PC-9 (cell line): ENCODE measurements at regions not wholly inside any gene's neighbourhood (a gene's known extent, or its start where the extent isn't known, plus 50 kb on each side); places are given as distances from the start of the nearest gene placed in this dataset.

ENCODE experiments used
- BruUV-seq: library from RNA; stranded (reverse); fragments of 400-500 nt; replicated peaks from 2 replicates; lab custom pipeline; 2021; lab: Mats Ljungman, UMichigan
- CTCF ChIA-PET: fragments of 300-600 bp; sonication (Branson Sonifier 250); formaldehyde crosslinking; loops from one replicate; lab custom pipeline; 2022; ENCODE audit warnings: antibody characterized with exemption; lab: Charles Lee
- POLR2A ChIA-PET: fragments of 300-600 bp; sonication (Branson Sonifier 250); formaldehyde crosslinking; loops from one replicate; lab custom pipeline; 2022; ENCODE audit warnings: antibody characterized with exemption; ENCODE audit not compliant: unreplicated experiment; lab: Charles Lee
- DNase-seq, 2 experiments: peaks; one replicate each; pipeline versions ENCODE4 v3.0.0 to v3.0.0-alpha.2; 2015 to 2022; ENCODE audit warnings: mixed read lengths in 1 of 2
- H2AFZ ChIP-seq: fragments of 200-600 bp; sonication (generic); 2 replicates; pipeline ENCODE4 v1.8.1; 2017; ENCODE audit warnings: antibody characterized with exemption
- H3F3A ChIP-seq: fragments of 200-600 bp; sonication (generic); 2 replicates; pipeline ENCODE4 v1.8.1; 2017; ENCODE audit warnings: antibody characterized with exemption, mild to moderate bottlenecking, low read depth; ENCODE audit not compliant: insufficient read depth
- H3K27ac ChIP-seq: fragments of 200-600 bp; sonication (generic); 2 replicates; pipeline ENCODE4 v1.6.1; 2016; ENCODE audit warnings: mixed run types
- H3K27me3 ChIP-seq: fragments of 200-600 bp; sonication (generic); 2 replicates; pipeline ENCODE4 v1.6.1; 2016; ENCODE audit warnings: low read depth, mixed run types; ENCODE audit not compliant: insufficient read depth
- H3K36me3 ChIP-seq: fragments of 200-600 bp; sonication (generic); 2 replicates; pipeline ENCODE4 v1.6.1; 2016; ENCODE audit warnings: low read depth, mixed run types
- H3K4me1 ChIP-seq: fragments of 200-600 bp; sonication (generic); replicated peaks from 2 replicates; pipeline ENCODE4 v1.6.1; 2016; ENCODE audit warnings: mixed run types; ENCODE audit not compliant: insufficient read depth
- H3K4me2 ChIP-seq: fragments of 200-600 bp; sonication (generic); 2 replicates; pipeline ENCODE4 v1.6.1; 2017; ENCODE audit warnings: mixed run types
- H3K4me3 ChIP-seq: fragments of 200-600 bp; sonication (generic); 2 replicates; pipeline ENCODE4 v1.6.1; 2016; ENCODE audit warnings: mixed run types
- H3K79me2 ChIP-seq: fragments of 200-600 bp; sonication (generic); 2 replicates; pipeline ENCODE4 v1.6.1; 2017; ENCODE audit warnings: low read depth, mixed run types
- H3K9me2 ChIP-seq: fragments of 200-600 bp; sonication (generic); 2 replicates; pipeline ENCODE4 v1.8.1; 2017; ENCODE audit warnings: mild to moderate bottlenecking; ENCODE audit not compliant: insufficient read depth
- H3K9me3 ChIP-seq: fragments of 200-600 bp; sonication (generic); 2 replicates; pipeline ENCODE4 v1.8.1; 2016; ENCODE audit warnings: low read depth; ENCODE audit not compliant: insufficient read depth
- H4K20me1 ChIP-seq: fragments of 200-600 bp; sonication (generic); 2 replicates; pipeline ENCODE4 v1.8.1; 2017; ENCODE audit not compliant: insufficient read depth
- EZH2 ChIP-seq: fragments of 200-600 bp; sonication (generic); IDR thresholded peaks from 2 replicates; pipeline ENCODE4 v1.8.0; 2017; ENCODE audit warnings: antibody characterized with exemption, low read depth
- intact Hi-C: fragments of 100-400 bp; cut with micrococcal nuclease; formaldehyde crosslinking; loops from one replicate; pipeline ENCODE4 v1.10.0; 2022; ENCODE audit not compliant: unreplicated experiment
- TF ChIP-seq, protein P1 (sequence below): fragments of 200-600 bp; sonication (generic); conservative IDR thresholded peaks from 2 replicates; pipeline ENCODE4 v1.6.1; 2017; ENCODE audit warnings: mixed run types, antibody characterized with exemption, mild to moderate bottlenecking, moderate library complexity

DNA sequence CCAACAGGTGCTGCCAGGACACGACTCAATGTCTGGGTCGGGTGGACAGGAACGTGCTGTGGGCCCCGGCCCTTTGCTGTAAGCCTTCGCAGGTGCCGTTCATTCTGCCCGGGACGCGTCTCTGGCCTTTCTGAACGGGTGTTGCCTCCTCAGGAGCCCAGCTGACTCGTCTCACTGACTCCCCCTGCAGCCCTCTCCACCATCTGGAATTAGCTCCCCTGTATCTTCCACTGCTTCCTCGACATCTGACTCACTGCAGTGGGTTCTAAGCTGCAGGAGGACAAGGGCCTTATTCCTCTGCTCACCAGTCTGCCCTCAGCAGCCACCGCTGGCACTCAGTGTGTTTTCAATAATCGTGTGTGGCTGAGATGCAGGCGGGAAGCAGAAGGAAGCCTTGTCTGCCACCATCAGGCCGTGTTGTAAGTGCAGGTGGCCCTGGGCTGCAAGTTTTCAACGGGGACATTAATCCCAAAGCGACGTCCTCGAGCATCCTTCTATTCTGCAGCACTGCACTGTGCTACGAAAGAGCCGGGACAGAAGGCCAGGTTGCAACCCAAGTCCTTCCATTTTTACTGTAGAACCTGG is 256.2 kb downstream of the FOXL1 start:
- BruUV-seq: no TSS peak
- H3K9me3 ChIP-seq: no peaks in the 10 kb centered on the region
- ChIA-PET CTCF (interaction anchor here (0.5 kb wide), 1 partner anchor 196 kb away, joined by 5 read pairs; no protein-coding TSS in a partner anchor), POLR2A (no interaction called here)
- H4K20me1 ChIP-seq: no peaks in the 10 kb centered on the region
- H3K9me2 ChIP-seq: no peaks in the 10 kb centered on the region
- H3K27me3 ChIP-seq: peaks cover 97% of the 10 kb centered on the region
- no peaks in the 10 kb centered on the region for H3K79me2 ChIP-seq
- no peaks in the 10 kb centered on the region for H3K4me1 ChIP-seq
- TF ChIP-seq EZH2: no peak
- H2AFZ ChIP-seq: no peak overlapping the region
- H3K27ac ChIP-seq: no peak overlapping the region
- no peaks in the 10 kb centered on the region for H3F3A ChIP-seq
- no peak overlapping the region for H3K4me3 ChIP-seq
- no peak for DNase-seq
- H3K4me2 ChIP-seq: no peak overlapping the region
- intact Hi-C loops: no loop called here
- no peaks in the 10 kb centered on the region for H3K36me3 ChIP-seq

DNA sequence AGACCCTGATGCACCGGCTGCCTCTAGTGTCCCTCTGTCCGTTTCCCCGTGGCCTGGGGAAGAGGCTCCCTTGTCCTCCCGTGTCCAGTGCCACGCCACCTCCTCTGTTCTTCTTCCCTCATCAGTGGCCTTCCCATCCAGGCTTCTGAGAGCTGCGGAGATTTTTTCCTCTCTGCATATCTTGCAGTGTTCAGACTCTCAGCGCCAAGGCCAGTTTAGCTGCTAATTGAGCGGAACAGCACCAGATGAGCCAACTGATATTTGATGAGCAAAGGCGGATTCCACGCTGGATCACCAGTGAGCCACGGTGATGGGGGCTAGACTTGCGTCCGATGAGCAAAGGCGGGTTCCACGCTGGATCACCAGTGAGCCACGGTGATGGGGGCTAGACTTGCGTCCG is 257.6 kb downstream of the FOXL1 start:
- no peaks in the 10 kb centered on the region for H3K9me3 ChIP-seq
- H3K79me2 ChIP-seq: no peaks in the 10 kb centered on the region
- H3K4me3 ChIP-seq: no peak overlapping the region
- no peaks in the 10 kb centered on the region for H4K20me1 ChIP-seq
- no peak overlapping the region for H3K4me2 ChIP-seq
- H3K27ac ChIP-seq: no peak overlapping the region
- peaks cover 90% of the 10 kb centered on the region for H3K27me3 ChIP-seq
- no peaks in the 10 kb centered on the region for H3K36me3 ChIP-seq
- no peaks in the 10 kb centered on the region for H3F3A ChIP-seq
- POLR2A ChIA-PET: no interaction called here
- no TSS peak for BruUV-seq
- intact Hi-C loops: no loop called here
- CTCF ChIA-PET: no interaction called here
- no peak for DNase-seq
- H2AFZ ChIP-seq: no peak overlapping the region
- no peak for TF ChIP-seq EZH2
- TF ChIP-seq, protein P1, sequence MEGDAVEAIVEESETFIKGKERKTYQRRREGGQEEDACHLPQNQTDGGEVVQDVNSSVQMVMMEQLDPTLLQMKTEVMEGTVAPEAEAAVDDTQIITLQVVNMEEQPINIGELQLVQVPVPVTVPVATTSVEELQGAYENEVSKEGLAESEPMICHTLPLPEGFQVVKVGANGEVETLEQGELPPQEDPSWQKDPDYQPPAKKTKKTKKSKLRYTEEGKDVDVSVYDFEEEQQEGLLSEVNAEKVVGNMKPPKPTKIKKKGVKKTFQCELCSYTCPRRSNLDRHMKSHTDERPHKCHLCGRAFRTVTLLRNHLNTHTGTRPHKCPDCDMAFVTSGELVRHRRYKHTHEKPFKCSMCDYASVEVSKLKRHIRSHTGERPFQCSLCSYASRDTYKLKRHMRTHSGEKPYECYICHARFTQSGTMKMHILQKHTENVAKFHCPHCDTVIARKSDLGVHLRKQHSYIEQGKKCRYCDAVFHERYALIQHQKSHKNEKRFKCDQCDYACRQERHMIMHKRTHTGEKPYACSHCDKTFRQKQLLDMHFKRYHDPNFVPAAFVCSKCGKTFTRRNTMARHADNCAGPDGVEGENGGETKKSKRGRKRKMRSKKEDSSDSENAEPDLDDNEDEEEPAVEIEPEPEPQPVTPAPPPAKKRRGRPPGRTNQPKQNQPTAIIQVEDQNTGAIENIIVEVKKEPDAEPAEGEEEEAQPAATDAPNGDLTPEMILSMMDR: no peak
- H3K4me1 ChIP-seq: no peaks in the 10 kb centered on the region
- H3K9me2 ChIP-seq: no peaks in the 10 kb centered on the region

DNA sequence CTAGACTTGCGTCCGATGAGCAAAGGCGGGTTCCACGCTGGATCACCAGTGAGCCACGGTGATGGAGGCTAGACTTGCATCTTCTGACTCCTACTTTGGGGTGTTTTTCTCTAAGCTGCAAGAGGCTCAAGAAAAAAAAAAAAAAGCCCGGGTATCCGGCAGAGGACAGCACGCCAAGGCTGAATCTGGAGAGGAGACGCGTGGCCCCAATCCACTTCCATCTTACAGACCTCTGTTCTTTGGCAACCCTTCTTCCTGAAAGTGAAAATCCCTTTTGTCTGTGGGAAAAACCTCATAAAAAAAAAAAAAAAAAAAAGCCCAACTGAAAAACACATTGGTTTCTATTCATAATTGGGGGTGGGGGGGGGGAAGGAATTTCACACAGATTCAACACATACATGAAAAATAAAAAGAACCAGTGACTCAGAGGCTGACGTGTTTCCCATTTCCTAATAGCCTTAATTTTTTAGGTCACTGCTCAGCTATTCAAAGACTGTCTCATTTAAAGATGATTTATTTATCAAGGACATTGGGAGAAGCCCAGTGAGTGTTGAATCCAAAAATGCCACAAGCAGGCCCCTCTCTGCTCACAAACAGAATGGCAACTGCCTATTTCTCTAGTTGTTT is 258.3 kb downstream of the FOXL1 start:
- H3K4me1 ChIP-seq: no peaks in the 10 kb centered on the region
- H3K9me2 ChIP-seq: no peaks in the 10 kb centered on the region
- intact Hi-C loops: no loop called here
- H3K36me3 ChIP-seq: no peaks in the 10 kb centered on the region
- no peak for DNase-seq
- no peaks in the 10 kb centered on the region for H3K9me3 ChIP-seq
- POLR2A ChIA-PET: no interaction called here
- BruUV-seq: no TSS peak
- TF ChIP-seq EZH2: no peak
- TF ChIP-seq, protein P1: no peak
- no peak overlapping the region for H3K27ac ChIP-seq
- peaks cover 88% of the 10 kb centered on the region for H3K27me3 ChIP-seq
- H3F3A ChIP-seq: no peaks in the 10 kb centered on the region
- H3K4me2 ChIP-seq: no peak overlapping the region
- no peak overlapping the region for H2AFZ ChIP-seq
- CTCF ChIA-PET: no interaction called here
- H4K20me1 ChIP-seq: no peaks in the 10 kb centered on the region
- H3K4me3 ChIP-seq: no peak overlapping the region
- H3K79me2 ChIP-seq: no peaks in the 10 kb centered on the region
